ENCODE measurements at regions not wholly inside any gene's neighbourhood (a gene's known extent, or its start where the extent isn't known, plus 50 kb on each side); places are given as distances from the start of the nearest gene placed in this dataset.

- no peak for DNase-seq (ENCODE audit: low spot score)
- intact Hi-C loops (cut with DNase I), result no loop called here
Observed at GRCh38 chr2:21454839-21455238, 331.1 kb downstream of the TDRD15 start.

GRCh38 chr2:21461754-21462240 lies 338.0 kb downstream of the TDRD15 start:
- DNase-seq (ENCODE audit: low spot score), result no peak
- intact Hi-C loops (cut with DNase I), result no loop called here

GRCh38 chr2:21466341-21466927 lies 342.7 kb downstream of the TDRD15 start:
- intact Hi-C loops (cut with DNase I), result no loop called here
- DNase-seq (ENCODE audit: low spot score), result no peak

- DNase-seq (ENCODE audit: low spot score), result no peak
- intact Hi-C loops (cut with DNase I), result no loop called here
Observed at GRCh38 chr2:21467280-21467818, 343.6 kb downstream of the TDRD15 start.

- intact Hi-C loops (cut with DNase I), result no loop called here
- no peak for DNase-seq (ENCODE audit: low spot score)
Observed at GRCh38 chr2:21467910-21468309, 344.1 kb downstream of the TDRD15 start.

GRCh38 chr2:21468624-21469023 lies 344.9 kb downstream of the TDRD15 start:
- no peak for DNase-seq (ENCODE audit: low spot score)
- intact Hi-C loops (cut with DNase I), result no loop called here

GRCh38 chr2:21469158-21469557 lies 345.4 kb downstream of the TDRD15 start:
- intact Hi-C loops (cut with DNase I), result no loop called here
- DNase-seq (ENCODE audit: low spot score), result no peak

- intact Hi-C loops (cut with DNase I), result no loop called here
- no peak for DNase-seq (ENCODE audit: low spot score)
Observed at GRCh38 chr2:21469564-21469963, 345.8 kb downstream of the TDRD15 start.

- intact Hi-C loops (cut with DNase I), result no loop called here
- no peak for DNase-seq (ENCODE audit: low spot score)
Observed at GRCh38 chr2:21480162-21480561, 356.4 kb downstream of the TDRD15 start.

GRCh38 chr2:21484643-21485042 lies 360.9 kb downstream of the TDRD15 start:
- DNase-seq (ENCODE audit: low spot score), result peak; percentile 78
- intact Hi-C loops (cut with DNase I), result no loop called here

GRCh38 chr2:21486445-21486844 lies 362.7 kb downstream of the TDRD15 start:
- DNase-seq (ENCODE audit: low spot score), result no peak
- intact Hi-C loops (cut with DNase I), result no loop called here

- no peak for DNase-seq (ENCODE audit: low spot score)
- intact Hi-C loops (cut with DNase I), result no loop called here
Observed at GRCh38 chr2:21489080-21489479, 365.3 kb downstream of the TDRD15 start.

- DNase-seq (ENCODE audit: low spot score), result no peak
- intact Hi-C loops (cut with DNase I), result no loop called here
Observed at GRCh38 chr2:21498016-21498415, 374.2 kb downstream of the TDRD15 start.

- no peak for DNase-seq (ENCODE audit: low spot score)
- intact Hi-C loops (cut with DNase I), result no loop called here
Observed at GRCh38 chr2:21500401-21500945, 376.7 kb downstream of the TDRD15 start.

GRCh38 chr2:21501376-21502027 lies 377.7 kb downstream of the TDRD15 start:
- DNase-seq (ENCODE audit: low spot score), result peak; percentile 42
- intact Hi-C loops (cut with DNase I), result no loop called here

GRCh38 chr2:21515903-21516302 lies 392.1 kb downstream of the TDRD15 start:
- intact Hi-C loops (cut with DNase I), result no loop called here
- DNase-seq (ENCODE audit: low spot score), result no peak

- intact Hi-C loops (cut with DNase I), result no loop called here
- DNase-seq (ENCODE audit: low spot score), result no peak
Observed at GRCh38 chr2:21519412-21519811, 395.6 kb downstream of the TDRD15 start.

GRCh38 chr2:21519821-21520220 lies 396.1 kb downstream of the TDRD15 start:
- no peak for DNase-seq (ENCODE audit: low spot score)
- intact Hi-C loops (cut with DNase I), result no loop called here

- no peak for DNase-seq (ENCODE audit: low spot score)
- intact Hi-C loops (cut with DNase I), result no loop called here
Observed at GRCh38 chr2:21535826-21536225, 412.1 kb downstream of the TDRD15 start.

- no peak for DNase-seq (ENCODE audit: low spot score)
- intact Hi-C loops (cut with DNase I), result no loop called here
Observed at GRCh38 chr2:21539685-21540084, 415.9 kb downstream of the TDRD15 start.

GRCh38 chr2:21543630-21544029 lies 419.9 kb downstream of the TDRD15 start:
- intact Hi-C loops (cut with DNase I), result no loop called here
- no peak for DNase-seq (ENCODE audit: low spot score)
